ENCODE measurements at regions not wholly inside any gene's neighbourhood (a gene's known extent, or its start where the extent isn't known, plus 50 kb on each side); places are given as distances from the start of the nearest gene placed in this dataset.

GRCh38 chr22:19597399-19597735 is 73.2 kb upstream of the CLDN5 start:
- Histone ChIP-seq H3K27me3 (ENCODE audit: control insufficient read depth, insufficient read depth, low read length) (no peaks in the 10 kb centered on the region), H3K9me3 (ENCODE audit: control insufficient read depth, insufficient read depth, low read depth, low read length) (no peaks in the 10 kb centered on the region), H3K36me3 (ENCODE audit: control insufficient read depth, insufficient read depth, low read length) (no peaks in the 10 kb centered on the region), H3K4me1 (ENCODE audit: control insufficient read depth, insufficient read depth, low read length) (no peaks in the 10 kb centered on the region), H3K27ac (ENCODE audit: low read length) (no peak overlapping the region), H3K4me3 (ENCODE audit: low read depth in 2 of 2, low read length in 2 of 2) (no peak overlapping the region)
- DNase-seq (ENCODE audit: low read depth, low spot score) (no peak), ATAC-seq (no peak)
- TF ChIP-seq POLR2AphosphoS5 (IDR thresholded peaks at IDR 0.05; ENCODE audit: low read depth, low read length): no peak
- intact Hi-C loops (cut with micrococcal nuclease; ENCODE audit: unreplicated experiment): no loop called here
- ChIA-PET POLR2A (no interaction called here), CTCF (no interaction called here)
- in situ Hi-C loops (cut with HindIII; ENCODE audit: low pct_unique_long_range_greater_than_20kb, low sequenced_read_pairs): no loop called here
- BruUV-seq (replicated peaks): no TSS peak

GRCh38 chr22:19598054-19598855 is 74.0 kb upstream of the CLDN5 start:
- Histone ChIP-seq H3K27me3 (ENCODE audit: control insufficient read depth, insufficient read depth, low read length) (no peaks in the 10 kb centered on the region), H3K4me3 (ENCODE audit: low read depth in 2 of 2, low read length in 2 of 2) (no peak overlapping the region), H3K27ac (ENCODE audit: low read length) (no peak overlapping the region), H3K4me1 (ENCODE audit: control insufficient read depth, insufficient read depth, low read length) (no peaks in the 10 kb centered on the region), H3K36me3 (ENCODE audit: control insufficient read depth, insufficient read depth, low read length) (no peaks in the 10 kb centered on the region), H3K9me3 (ENCODE audit: control insufficient read depth, insufficient read depth, low read depth, low read length) (no peaks in the 10 kb centered on the region)
- ChIA-PET POLR2A (no interaction called here), CTCF (interaction anchor here (0.6 kb wide), 1 partner anchor 11 kb away, joined by 4 read pairs; no protein-coding TSS in a partner anchor)
- ATAC-seq: no peak
- no peak for DNase-seq (ENCODE audit: low read depth, low spot score)
- BruUV-seq (replicated peaks): no TSS peak
- in situ Hi-C loops (cut with HindIII; ENCODE audit: low pct_unique_long_range_greater_than_20kb, low sequenced_read_pairs): no loop called here
- intact Hi-C loops (cut with micrococcal nuclease; ENCODE audit: unreplicated experiment): no loop called here
- no peak for TF ChIP-seq REST (IDR thresholded peaks at IDR 0.05; ENCODE audit: insufficient read depth in 1 of 2, low read depth in 2 of 2, low read length in 1 of 2)
- TF ChIP-seq SIN3A (IDR thresholded peaks at IDR 0.05; ENCODE audit: borderline replicate concordance, insufficient read depth, low read depth, low read length): no peak
- TF ChIP-seq POLR2AphosphoS5 (IDR thresholded peaks at IDR 0.05; ENCODE audit: low read depth, low read length): no peak
- TF ChIP-seq, protein P1, sequence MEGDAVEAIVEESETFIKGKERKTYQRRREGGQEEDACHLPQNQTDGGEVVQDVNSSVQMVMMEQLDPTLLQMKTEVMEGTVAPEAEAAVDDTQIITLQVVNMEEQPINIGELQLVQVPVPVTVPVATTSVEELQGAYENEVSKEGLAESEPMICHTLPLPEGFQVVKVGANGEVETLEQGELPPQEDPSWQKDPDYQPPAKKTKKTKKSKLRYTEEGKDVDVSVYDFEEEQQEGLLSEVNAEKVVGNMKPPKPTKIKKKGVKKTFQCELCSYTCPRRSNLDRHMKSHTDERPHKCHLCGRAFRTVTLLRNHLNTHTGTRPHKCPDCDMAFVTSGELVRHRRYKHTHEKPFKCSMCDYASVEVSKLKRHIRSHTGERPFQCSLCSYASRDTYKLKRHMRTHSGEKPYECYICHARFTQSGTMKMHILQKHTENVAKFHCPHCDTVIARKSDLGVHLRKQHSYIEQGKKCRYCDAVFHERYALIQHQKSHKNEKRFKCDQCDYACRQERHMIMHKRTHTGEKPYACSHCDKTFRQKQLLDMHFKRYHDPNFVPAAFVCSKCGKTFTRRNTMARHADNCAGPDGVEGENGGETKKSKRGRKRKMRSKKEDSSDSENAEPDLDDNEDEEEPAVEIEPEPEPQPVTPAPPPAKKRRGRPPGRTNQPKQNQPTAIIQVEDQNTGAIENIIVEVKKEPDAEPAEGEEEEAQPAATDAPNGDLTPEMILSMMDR (IDR thresholded peaks at IDR 0.05): no peak
- no peak for TF ChIP-seq TCF7L2 (IDR thresholded peaks at IDR 0.05; ENCODE audit: low read depth, low read length)

DNA sequence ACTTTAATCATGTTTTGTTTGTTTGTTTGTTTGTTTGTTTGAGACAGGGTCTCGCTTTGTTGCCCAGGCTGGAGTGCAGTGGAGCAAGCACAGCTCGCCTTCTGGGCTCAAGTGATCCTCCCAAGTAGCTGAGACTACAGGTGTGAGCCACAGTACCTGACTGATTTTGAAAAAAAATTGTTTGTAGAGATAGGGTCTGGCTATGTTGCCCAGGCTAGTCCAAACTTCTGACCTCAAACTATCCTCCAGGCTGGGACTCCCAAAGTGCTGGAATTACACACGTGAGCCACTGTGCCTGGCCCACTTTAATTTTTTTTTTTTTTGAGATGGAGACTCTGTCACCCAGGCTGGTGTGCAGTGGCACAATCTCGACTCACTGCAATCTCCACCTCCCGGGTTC is 74.8 kb upstream of the CLDN5 start:
- no peak for TF ChIP-seq REST (IDR thresholded peaks at IDR 0.05; ENCODE audit: insufficient read depth in 1 of 2, low read depth in 2 of 2, low read length in 1 of 2)
- no peak for TF ChIP-seq TCF7L2 (IDR thresholded peaks at IDR 0.05; ENCODE audit: low read depth, low read length)
- TF ChIP-seq, protein P1 (IDR thresholded peaks at IDR 0.05): no peak
- no peak for TF ChIP-seq POLR2AphosphoS5 (IDR thresholded peaks at IDR 0.05; ENCODE audit: low read depth, low read length)
- TF ChIP-seq SIN3A (IDR thresholded peaks at IDR 0.05; ENCODE audit: borderline replicate concordance, insufficient read depth, low read depth, low read length): no peak
- Histone ChIP-seq H3K36me3 (ENCODE audit: control insufficient read depth, insufficient read depth, low read length) (no peaks in the 10 kb centered on the region), H3K4me3 (ENCODE audit: low read depth in 2 of 2, low read length in 2 of 2) (no peak overlapping the region), H3K9me3 (ENCODE audit: control insufficient read depth, insufficient read depth, low read depth, low read length) (no peaks in the 10 kb centered on the region), H3K27me3 (ENCODE audit: control insufficient read depth, insufficient read depth, low read length) (no peaks in the 10 kb centered on the region), H3K4me1 (ENCODE audit: control insufficient read depth, insufficient read depth, low read length) (no peaks in the 10 kb centered on the region), H3K27ac (ENCODE audit: low read length) (no peak overlapping the region)
- ChIA-PET CTCF (no interaction called here), POLR2A (no interaction called here)
- DNase-seq (ENCODE audit: low read depth, low spot score): no peak
- in situ Hi-C loops (cut with HindIII; ENCODE audit: low pct_unique_long_range_greater_than_20kb, low sequenced_read_pairs) (no loop called here), intact Hi-C loops (cut with micrococcal nuclease; ENCODE audit: unreplicated experiment) (no loop called here)
- no TSS peak for BruUV-seq (replicated peaks)
- ATAC-seq: no peak

Data from Panc1 (cell line).